ENCODE measurements at regions not wholly inside any gene's neighbourhood (a gene's known extent, or its start where the extent isn't known, plus 50 kb on each side); places are given as distances from the start of the nearest gene placed in this dataset.
"Not testable (repeated sequence)": the region's sequence is repeated elsewhere in the genome, so short reads cannot be mapped to it uniquely, and the experiment has no call there.

GRCh38 chr4:103318327-103318726, 120.2 kb upstream of the CENPE start:
- DNase-seq (ENCODE audit: extremely low read depth, low read depth, low spot score) = no peak

- no peak for DNase-seq (ENCODE audit: extremely low read depth, low read depth, low spot score)
Measured at GRCh38 chr4:103308248-103308561, 110.1 kb upstream of the CENPE start.

GRCh38 chr4:103307453-103308247, 109.5 kb upstream of the CENPE start:
- no peak for DNase-seq (ENCODE audit: extremely low read depth, low read depth, low spot score)

- no peak for DNase-seq (ENCODE audit: extremely low read depth, low read depth, low spot score)
Measured at GRCh38 chr4:103306870-103307375, 108.8 kb upstream of the CENPE start.

- no peak for DNase-seq (ENCODE audit: extremely low read depth, low read depth, low spot score)
Measured at GRCh38 chr4:103305355-103305754, 107.2 kb upstream of the CENPE start.

- no peak for DNase-seq (ENCODE audit: extremely low read depth, low read depth, low spot score)
Measured at GRCh38 chr4:103303011-103303410, 104.9 kb upstream of the CENPE start.

GRCh38 chr4:103292959-103293358, 94.8 kb upstream of the CENPE start:
- no peak for DNase-seq (ENCODE audit: extremely low read depth, low read depth, low spot score)

GRCh38 chr4:103292373-103292772, 94.2 kb upstream of the CENPE start:
- no peak for DNase-seq (ENCODE audit: extremely low read depth, low read depth, low spot score)

GRCh38 chr4:103289186-103289585, 91.0 kb upstream of the CENPE start:
- DNase-seq (ENCODE audit: extremely low read depth, low read depth, low spot score) = no peak

- no peak for DNase-seq (ENCODE audit: extremely low read depth, low read depth, low spot score)
Measured at GRCh38 chr4:103272174-103272573, 74.0 kb upstream of the CENPE start.

- DNase-seq (ENCODE audit: extremely low read depth, low read depth, low spot score) = no peak
Measured at GRCh38 chr4:103268746-103269145, 70.6 kb upstream of the CENPE start.

GRCh38 chr4:103264905-103265304, 66.8 kb upstream of the CENPE start:
- no peak for DNase-seq (ENCODE audit: extremely low read depth, low read depth, low spot score)

GRCh38 chr4:103256068-103256467, 57.9 kb upstream of the CENPE start:
- DNase-seq (ENCODE audit: extremely low read depth, low read depth, low spot score) = not testable (repeated sequence)
